Aorta (tissue), 5 donors: ENCODE measurements at regions not wholly inside any gene's neighbourhood (a gene's known extent, or its start where the extent isn't known, plus 50 kb on each side); places are given as distances from the start of the nearest gene placed in this dataset.

Experiments
- ATAC-seq: fragments of 200-7000 bp; cut with Tn5 transposase; one replicate; pipeline ENCODE4 v1.9.1; 2022; ENCODE audit warnings: moderate library complexity; ENCODE audit not compliant: low FRiP score
- DNase-seq, 2 donors: peaks; one replicate each; pipeline ENCODE4 v3.0.0-alpha.2; 2020
- H3K27ac ChIP-seq, 2 donors: one replicate each; pipeline ENCODE4 v1.5.1; 2013; ENCODE audit warnings: low read length in 2 of 2, mild to moderate bottlenecking in 2 of 2, moderate library complexity in 2 of 2, control low read depth in 1 of 2, inconsistent platforms in 1 of 2, low read depth in 1 of 2
- H3K27me3 ChIP-seq, 2 donors: one replicate each; pipeline ENCODE4 v1.6.1; 2013; ENCODE audit warnings: control low read depth in 1 of 2, low read length in 1 of 2, mild to moderate bottlenecking in 1 of 2, moderate library complexity in 1 of 2; ENCODE audit not compliant: insufficient read depth in 2 of 2, control insufficient read depth in 1 of 2
- H3K36me3 ChIP-seq, 2 donors: one replicate each; pipeline ENCODE4 v1.6.1; 2013; ENCODE audit warnings: control low read depth in 1 of 2, low read length in 1 of 2, mild to moderate bottlenecking in 1 of 2; ENCODE audit not compliant: insufficient read depth in 2 of 2, control insufficient read depth in 1 of 2
- H3K4me1 ChIP-seq, 2 donors: one replicate each; pipeline ENCODE4 v1.6.1; 2013; ENCODE audit warnings: low read length in 2 of 2, control low read depth in 1 of 2, mild to moderate bottlenecking in 1 of 2, moderate library complexity in 1 of 2; ENCODE audit not compliant: insufficient read depth in 2 of 2, control insufficient read depth in 1 of 2
- H3K4me3 ChIP-seq, 2 donors: one replicate each; pipeline ENCODE4 v1.5.1; 2013; ENCODE audit warnings: low read length in 2 of 2, control low read depth in 1 of 2, mild to moderate bottlenecking in 1 of 2
- H3K9me3 ChIP-seq: one replicate; pipeline ENCODE4 v1.6.1; 2013; ENCODE audit warnings: mild to moderate bottlenecking, low read length; ENCODE audit not compliant: control insufficient read depth
- WGBS, 2 donors: extraction: QIAGEN DNeasy Blood & Tissue Kit; methylation state at CpG; one replicate each; pipeline ENCODE4 v1.1.7; 2013; 5-methylcytosine and 5-hydroxymethylcytosine counted together
- intact Hi-C, 2 donors: fragments of 100-400 bp; cut with DNase I; formaldehyde crosslinking; loops; one replicate each; pipeline versions ENCODE4 v1.14.2 to v1.15.0; 2022
- donor health status: healthy with polysubstance abuse.
- donor health status: Bipolar disorder and iron deficiency.
- donor health status: DM: no; HTN: no; CAD: no.
- donor health status: DM: no; HTN: no; CAD: no.
- donor health status: DM: yes; HTN: yes; CAD: no.

DNA sequence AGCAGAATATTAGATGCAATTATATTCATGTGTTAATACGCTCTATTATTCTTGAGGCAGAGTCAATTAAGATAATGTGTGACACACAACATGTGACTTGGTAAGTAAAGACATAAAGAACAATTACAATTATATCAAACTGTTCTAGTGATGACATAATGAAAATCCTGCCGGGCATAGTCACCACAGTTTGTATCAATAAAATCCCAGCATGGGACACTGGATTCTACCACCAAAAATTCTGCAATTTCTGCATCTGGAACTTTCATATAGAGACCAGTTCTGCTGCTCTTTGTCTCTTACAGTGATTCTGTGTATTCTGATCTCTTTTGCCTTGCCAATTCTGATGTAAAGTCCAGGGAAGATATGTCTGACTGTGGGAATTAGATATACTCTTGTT lies 495.6 kb upstream of the LRRC4C start:
- no peak overlapping the region for H3K4me3 ChIP-seq
- intact Hi-C loops = loop anchor here in 1 of 2 donors (10.0 kb wide), 1 partner anchor 60 kb away; no protein-coding TSS in a partner anchor
- 66 to 80% methylated on average over 2 of the region's 2 CpGs for WGBS, 2 donors
- H3K27me3 ChIP-seq = no peaks in the 10 kb centered on the region
- H3K27ac ChIP-seq = no peak overlapping the region
- DNase-seq (no peak), ATAC-seq (no peak)
- no peaks in the 10 kb centered on the region for H3K36me3 ChIP-seq
- H3K4me1 ChIP-seq = peaks cover 0 to 3% of the 10 kb centered on the region in 2 donors
- H3K9me3 ChIP-seq = no peaks in the 10 kb centered on the region

DNA sequence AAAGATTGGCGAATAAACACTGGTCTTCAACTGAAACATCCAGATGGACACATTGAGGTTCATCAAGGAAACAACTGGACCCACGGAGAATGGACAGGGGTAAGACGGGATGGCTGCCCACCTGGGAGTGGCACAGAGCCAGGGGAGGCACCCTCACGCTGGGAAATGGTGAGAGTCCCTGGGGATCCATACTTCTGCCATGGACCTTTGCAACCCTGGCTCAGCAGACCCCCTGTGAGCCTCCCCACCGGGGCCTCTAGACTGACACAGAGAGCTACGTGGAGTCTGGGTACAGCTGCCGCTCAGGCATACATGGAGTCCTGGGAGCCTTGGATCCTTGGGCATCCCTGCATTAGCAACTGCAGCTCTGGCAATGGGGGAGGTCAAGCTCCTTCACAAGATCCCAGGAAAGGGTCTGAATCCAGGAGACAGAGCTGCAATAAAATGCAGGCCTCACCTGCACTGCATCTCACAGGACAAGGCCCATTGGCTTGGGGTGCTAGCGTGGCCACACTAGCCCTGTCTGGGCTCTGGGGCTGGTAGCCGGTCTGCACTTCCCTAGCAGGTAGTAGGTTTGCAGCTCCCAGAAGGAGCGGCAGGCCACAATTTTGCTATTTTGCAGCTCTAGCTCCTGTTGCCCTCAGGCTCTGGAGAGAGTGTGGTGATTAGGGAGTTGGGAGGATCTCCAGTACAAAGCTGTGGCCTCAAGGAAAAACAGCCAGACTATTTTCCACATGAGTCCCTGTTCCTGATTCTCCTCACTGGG lies 496.4 kb upstream of the LRRC4C start:
- H3K36me3 ChIP-seq = no peaks in the 10 kb centered on the region
- no peak overlapping the region for H3K27ac ChIP-seq
- DNase-seq (no peak), ATAC-seq (no peak)
- 91 to 93% methylated on average over 10 of the region's 10 CpGs for WGBS, 2 donors
- no peaks in the 10 kb centered on the region for H3K27me3 ChIP-seq
- no peak overlapping the region for H3K4me3 ChIP-seq
- H3K9me3 ChIP-seq = no peaks in the 10 kb centered on the region
- intact Hi-C loops = loop anchor here in 1 of 2 donors (10.0 kb wide), 1 partner anchor 59 kb away; no protein-coding TSS in a partner anchor
- H3K4me1 ChIP-seq = peaks cover 0 to 3% of the 10 kb centered on the region in 2 donors

DNA sequence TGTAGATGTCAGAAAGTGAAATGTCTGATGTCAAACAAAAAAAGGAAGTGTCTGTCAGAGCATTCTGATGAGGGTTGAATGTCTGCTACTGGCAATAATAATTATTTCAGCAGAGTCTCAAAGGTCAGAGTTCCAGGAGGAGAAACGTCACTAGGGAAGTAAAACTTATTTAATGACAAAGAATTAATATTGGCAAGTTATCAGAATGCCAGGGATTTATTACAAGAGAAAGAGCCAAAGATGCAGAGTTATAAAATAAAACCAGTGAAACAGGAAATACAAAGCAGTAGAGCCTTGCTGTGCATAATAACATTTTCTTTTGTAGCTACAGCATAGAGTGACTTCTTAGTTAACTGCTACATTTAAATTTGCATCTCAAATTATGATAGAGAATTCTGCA lies 504.0 kb upstream of the LRRC4C start:
- no peaks in the 10 kb centered on the region for H3K4me1 ChIP-seq
- H3K4me3 ChIP-seq = no peak overlapping the region
- H3K27me3 ChIP-seq = no peaks in the 10 kb centered on the region
- ATAC-seq (no peak), DNase-seq (no peak)
- no peaks in the 10 kb centered on the region for H3K9me3 ChIP-seq
- no peak overlapping the region for H3K27ac ChIP-seq
- H3K36me3 ChIP-seq = no peaks in the 10 kb centered on the region
- WGBS, 2 donors = 0 to 14% methylated on average over 1 of the region's 1 CpG
- intact Hi-C loops = no loop called here

DNA sequence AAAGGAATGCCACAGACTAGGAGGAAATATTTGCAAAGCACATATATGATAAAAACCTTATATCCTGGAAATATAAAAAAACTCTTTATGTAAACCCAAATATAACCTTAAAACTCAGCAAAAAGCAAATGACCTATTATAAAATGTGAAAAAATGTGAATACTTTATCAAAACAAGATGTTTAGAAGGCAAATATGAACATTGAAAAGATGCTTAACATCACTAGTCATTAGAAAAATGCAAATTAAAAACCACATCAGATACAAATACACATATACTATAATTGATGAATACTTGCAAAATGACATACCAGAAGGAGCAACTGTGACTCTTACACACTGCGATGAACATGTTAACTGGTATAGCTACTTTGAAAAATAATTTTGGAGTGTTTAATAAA lies 511.2 kb upstream of the LRRC4C start:
- DNase-seq (no peak), ATAC-seq (no peak)
- no peaks in the 10 kb centered on the region for H3K4me1 ChIP-seq
- H3K4me3 ChIP-seq = no peak overlapping the region
- no peaks in the 10 kb centered on the region for H3K9me3 ChIP-seq
- H3K27ac ChIP-seq = no peak overlapping the region
- H3K27me3 ChIP-seq = no peaks in the 10 kb centered on the region
- intact Hi-C loops = no loop called here
- 97 to 98% methylated on average over 1 of the region's 1 CpG for WGBS, 2 donors
- H3K36me3 ChIP-seq = no peaks in the 10 kb centered on the region

DNA sequence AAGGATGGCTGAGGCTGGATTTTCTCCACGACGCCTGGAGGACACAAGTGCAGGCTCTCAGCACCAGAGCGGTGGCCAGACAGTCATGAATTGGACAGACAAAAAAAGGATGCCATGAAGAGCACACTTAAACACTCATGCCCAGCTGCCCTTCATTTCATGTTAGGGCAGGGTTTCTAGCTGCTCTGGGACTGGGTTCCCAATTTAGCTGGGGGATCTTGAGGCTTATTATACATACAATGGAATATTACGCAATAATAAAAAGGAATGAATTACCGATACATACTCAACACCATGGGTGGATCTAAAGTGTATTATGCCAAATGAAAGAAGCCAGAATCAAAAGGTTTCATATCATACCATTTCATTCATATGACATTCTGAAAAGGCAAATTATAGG lies 512.1 kb upstream of the LRRC4C start:
- H3K27me3 ChIP-seq = no peaks in the 10 kb centered on the region
- 75 to 84% methylated on average over 5 of the region's 5 CpGs for WGBS, 2 donors
- H3K4me1 ChIP-seq = no peaks in the 10 kb centered on the region
- H3K4me3 ChIP-seq = no peak overlapping the region
- intact Hi-C loops = no loop called here
- ATAC-seq = no peak
- H3K36me3 ChIP-seq = no peaks in the 10 kb centered on the region
- no peaks in the 10 kb centered on the region for H3K9me3 ChIP-seq
- DNase-seq = no peak
- no peak overlapping the region for H3K27ac ChIP-seq

DNA sequence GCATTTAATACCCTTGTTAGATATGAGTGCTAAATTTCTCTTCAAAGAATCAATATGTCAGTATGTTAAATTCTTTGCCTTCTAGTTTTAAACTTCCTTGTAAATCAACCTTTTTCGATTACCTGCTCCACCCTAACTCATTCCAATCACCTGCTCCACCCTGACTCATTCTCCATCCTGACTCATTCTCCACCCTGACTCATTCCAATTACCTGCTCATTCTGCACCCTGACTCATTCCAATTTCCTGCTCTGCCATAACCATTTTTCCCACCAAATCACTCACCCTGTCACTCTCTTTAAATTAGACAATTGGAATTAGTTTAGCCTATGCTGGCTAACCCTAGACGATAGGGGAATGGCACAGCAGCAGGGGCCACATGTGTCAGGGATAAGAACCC lies 519.5 kb upstream of the LRRC4C start:
- H3K4me3 ChIP-seq = no peak overlapping the region
- H3K9me3 ChIP-seq = no peaks in the 10 kb centered on the region
- no peak overlapping the region for H3K27ac ChIP-seq
- H3K4me1 ChIP-seq = no peaks in the 10 kb centered on the region
- intact Hi-C loops = no loop called here
- DNase-seq (no peak), ATAC-seq (no peak)
- WGBS, 2 donors = 87 to 91% methylated on average over 2 of the region's 2 CpGs
- no peaks in the 10 kb centered on the region for H3K36me3 ChIP-seq
- no peaks in the 10 kb centered on the region for H3K27me3 ChIP-seq

DNA sequence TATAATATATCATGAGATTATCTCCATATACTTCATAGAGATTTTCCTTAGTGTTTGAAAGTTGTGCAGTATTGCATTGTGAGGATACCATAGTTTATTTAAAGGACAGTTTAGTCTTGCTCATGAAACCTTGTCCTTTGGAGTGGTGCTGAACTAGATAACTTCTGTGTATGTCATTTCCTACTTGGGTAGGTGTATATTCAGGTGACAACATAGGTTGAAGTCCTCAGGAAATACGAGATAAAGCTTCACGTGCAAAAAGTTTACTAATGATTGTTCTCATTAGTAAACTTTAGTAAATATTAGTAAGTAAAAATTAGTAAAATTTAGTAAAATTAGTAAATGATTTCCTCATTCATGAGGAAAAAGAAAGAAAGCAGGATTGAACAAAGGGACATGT lies 521.3 kb upstream of the LRRC4C start:
- Histone ChIP-seq H3K27ac (no peak overlapping the region), H3K27me3 (no peaks in the 10 kb centered on the region), H3K9me3 (no peaks in the 10 kb centered on the region), H3K4me3 (no peak overlapping the region), H3K4me1 (no peaks in the 10 kb centered on the region), H3K36me3 (no peaks in the 10 kb centered on the region)
- WGBS, 2 donors = 89 to 94% methylated on average over 2 of the region's 2 CpGs
- ATAC-seq (no peak), DNase-seq (no peak)
- intact Hi-C loops = no loop called here

DNA sequence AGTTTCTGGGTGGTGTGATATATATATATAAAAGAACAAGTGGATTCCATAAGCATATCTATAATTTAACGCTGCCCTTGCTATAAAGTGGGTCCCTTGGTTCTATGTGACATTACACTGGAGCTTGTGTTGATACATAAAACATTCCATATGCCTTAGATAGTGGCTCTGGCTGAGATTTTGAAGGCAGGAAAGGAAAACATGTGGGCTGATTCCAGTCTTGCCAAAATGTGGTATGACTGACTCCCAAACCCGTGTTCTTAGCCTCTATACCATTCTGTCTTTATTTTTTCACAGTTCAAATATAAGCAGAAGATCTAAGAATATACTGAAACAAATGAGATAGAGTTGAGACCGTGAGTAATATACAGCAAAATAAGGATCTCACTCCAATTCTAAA lies 522.8 kb upstream of the LRRC4C start:
- no peaks in the 10 kb centered on the region for H3K4me1 ChIP-seq
- no peak overlapping the region for H3K27ac ChIP-seq
- ATAC-seq (no peak), DNase-seq (no peak)
- no peaks in the 10 kb centered on the region for H3K36me3 ChIP-seq
- H3K27me3 ChIP-seq = no peaks in the 10 kb centered on the region
- H3K9me3 ChIP-seq = no peaks in the 10 kb centered on the region
- no peak overlapping the region for H3K4me3 ChIP-seq
- intact Hi-C loops = no loop called here
- 8 to 18% methylated on average over 3 of the region's 3 CpGs for WGBS, 2 donors

DNA sequence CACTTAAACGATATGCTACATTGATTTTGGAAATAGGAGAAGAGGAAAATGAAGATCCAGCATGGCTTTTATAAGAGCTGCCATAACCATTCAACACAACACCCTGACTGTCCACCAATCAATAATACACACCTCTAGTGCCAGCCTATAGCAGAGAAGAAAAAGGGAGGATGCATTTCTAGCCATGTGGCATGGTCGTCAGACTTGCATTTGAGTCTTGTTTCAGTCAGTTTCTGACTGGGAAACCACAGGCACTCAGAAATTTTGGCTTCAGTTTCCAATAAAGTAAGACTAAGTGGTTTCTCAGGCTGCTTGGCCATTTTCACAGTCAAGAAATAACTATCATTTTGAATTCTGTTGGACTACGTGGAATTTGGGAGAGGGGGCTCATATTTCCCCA lies 523.5 kb upstream of the LRRC4C start:
- Histone ChIP-seq H3K36me3 (no peaks in the 10 kb centered on the region), H3K4me3 (no peak overlapping the region), H3K27me3 (no peaks in the 10 kb centered on the region), H3K9me3 (no peaks in the 10 kb centered on the region), H3K27ac (no peak overlapping the region), H3K4me1 (no peaks in the 10 kb centered on the region)
- ATAC-seq (no peak), DNase-seq (no peak)
- 77% methylated on average over 3 of the region's 3 CpGs for WGBS, 2 donors
- intact Hi-C loops = no loop called here
